ENCODE measurements at regions not wholly inside any gene's neighbourhood (a gene's known extent, or its start where the extent isn't known, plus 50 kb on each side); places are given as distances from the start of the nearest gene placed in this dataset.

DNA sequence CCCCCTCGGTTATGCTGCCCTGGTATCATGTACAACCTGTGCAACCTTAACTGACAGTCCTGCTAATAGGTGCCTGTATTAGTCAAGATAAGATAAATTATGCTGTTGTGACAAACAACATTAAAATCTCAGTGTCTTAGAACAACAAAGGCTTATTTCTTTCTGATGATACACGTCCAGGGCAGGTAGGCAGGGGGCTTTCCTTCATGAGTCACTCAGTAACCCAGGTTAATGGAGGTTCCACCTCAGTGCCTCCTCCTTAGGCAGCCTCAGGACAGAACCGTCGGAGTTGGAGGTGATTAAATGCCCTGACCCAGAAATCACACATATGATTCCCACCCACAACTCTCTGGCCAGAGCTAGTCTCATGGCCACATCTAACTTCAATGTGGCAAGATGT, 94.6 kb upstream of the CASZ1 start:
- intact Hi-C loops (cut with micrococcal nuclease): no loop called here
- Mint-ChIP-seq H3K4me3 (no peak overlapping the region), H3K36me3 (peaks cover 0 to 2% of the 10 kb centered on the region in 2 donors), H3K4me1 (peaks cover 6% of the 10 kb centered on the region), H3K9me3 (peaks cover 0 to 12% (median 3%) of the 10 kb centered on the region in 7 donors), H3K27ac (no peak overlapping the region), H3K27me3 (ENCODE audit: low read depth in 3 of 3) (peaks cover 51 to 55% (median 54%) of the 10 kb centered on the region in 3 donors)
- no peak overlapping the region for H3K4me3 ChIP-seq (replicated peaks in 1 of 3; ENCODE audit: low read depth in 2 of 3, low read length in 3 of 3)
- H3K79me2 ChIP-seq (ENCODE audit: insufficient read depth, low read length): no peaks in the 10 kb centered on the region
- no peak overlapping the region for H3K4me2 ChIP-seq (replicated peaks; ENCODE audit: extremely low read depth, low read length, poor library complexity, severe bottlenecking)
- H3K4me1 ChIP-seq (ENCODE audit: control insufficient read depth in 1 of 2, insufficient read depth in 2 of 2, low read length in 2 of 2): no peaks in the 10 kb centered on the region
- DNase-seq: no peak
- H4K20me1 ChIP-seq (ENCODE audit: insufficient read depth, low read length): no peaks in the 10 kb centered on the region
- H3K36me3 ChIP-seq (replicated peaks in 1 of 2; ENCODE audit: control insufficient read depth in 1 of 2, insufficient read depth in 2 of 2, low read length in 2 of 2): no peaks in the 10 kb centered on the region
- no peak overlapping the region for H3K9ac ChIP-seq (ENCODE audit: insufficient read depth, low read length, poor library complexity, severe bottlenecking)
- 100% methylated on average over 2 of the region's 4 CpGs for WGBS (ENCODE audit: insufficient coverage)
- no peak overlapping the region for H3K27ac ChIP-seq (ENCODE audit: low read depth in 1 of 2, low read length in 2 of 2)
- peaks cover 24 to 44% of the 10 kb centered on the region in 2 donors for H3K27me3 ChIP-seq (ENCODE audit: control insufficient read depth in 2 of 2, insufficient read depth in 2 of 2, low read length in 2 of 2)
- TF ChIP-seq CTCF (IDR thresholded peaks at IDR 0.05): no peak
- H3K9me3 ChIP-seq (replicated peaks in 1 of 2; ENCODE audit: control insufficient read depth in 1 of 2, insufficient read depth in 1 of 2, low read length in 2 of 2): no peaks in the 10 kb centered on the region
- H2AFZ ChIP-seq (ENCODE audit: insufficient read depth, low read depth, low read length, poor library complexity, severe bottlenecking): no peak overlapping the region

GRCh38 chr1:10892138-10893065, 96.0 kb upstream of the CASZ1 start:
- intact Hi-C loops (cut with micrococcal nuclease): no loop called here
- TF ChIP-seq CTCF (IDR thresholded peaks at IDR 0.05): no peak
- Mint-ChIP-seq H3K4me1 (peaks cover 6% of the 10 kb centered on the region), H3K27ac (peak overlapping the region in 1 of 7 donors; percentile 13), H3K27me3 (ENCODE audit: low read depth in 3 of 3) (peaks cover 43 to 46% (median 44%) of the 10 kb centered on the region in 3 donors), H3K9me3 (peaks cover 0 to 12% (median 3%) of the 10 kb centered on the region in 7 donors), H3K36me3 (peaks cover 0 to 2% of the 10 kb centered on the region in 2 donors), H3K4me3 (peak overlapping the region in 1 of 2 donors; percentile 46)
- Histone ChIP-seq H3K27me3 (ENCODE audit: control insufficient read depth in 2 of 2, insufficient read depth in 2 of 2, low read length in 2 of 2) (peaks cover 19 to 36% of the 10 kb centered on the region in 2 donors), H3K27ac (ENCODE audit: low read depth in 1 of 2, low read length in 2 of 2) (no peak overlapping the region), H2AFZ (ENCODE audit: insufficient read depth, low read depth, low read length, poor library complexity, severe bottlenecking) (no peak overlapping the region), H3K4me1 (ENCODE audit: control insufficient read depth in 1 of 2, insufficient read depth in 2 of 2, low read length in 2 of 2) (no peaks in the 10 kb centered on the region), H3K9me3 (replicated peaks in 1 of 2; ENCODE audit: control insufficient read depth in 1 of 2, insufficient read depth in 1 of 2, low read length in 2 of 2) (no peaks in the 10 kb centered on the region), H3K4me3 (replicated peaks in 1 of 3; ENCODE audit: low read depth in 2 of 3, low read length in 3 of 3) (no peak overlapping the region), H3K36me3 (replicated peaks in 1 of 2; ENCODE audit: control insufficient read depth in 1 of 2, insufficient read depth in 2 of 2, low read length in 2 of 2) (no peaks in the 10 kb centered on the region), H3K9ac (ENCODE audit: insufficient read depth, low read length, poor library complexity, severe bottlenecking) (no peak overlapping the region), H3K79me2 (ENCODE audit: insufficient read depth, low read length) (no peaks in the 10 kb centered on the region), H4K20me1 (ENCODE audit: insufficient read depth, low read length) (no peaks in the 10 kb centered on the region), H3K4me2 (replicated peaks; ENCODE audit: extremely low read depth, low read length, poor library complexity, severe bottlenecking) (no peak overlapping the region)
- no peak for DNase-seq
- 95% methylated on average over 5 of the region's 5 CpGs for WGBS (ENCODE audit: insufficient coverage)

Data from CD14-positive monocyte (primary cell).